ENCODE measurements at regions not wholly inside any gene's neighbourhood (a gene's known extent, or its start where the extent isn't known, plus 50 kb on each side); places are given as distances from the start of the nearest gene placed in this dataset.
"Not testable (repeated sequence)": the region's sequence is repeated elsewhere in the genome, so short reads cannot be mapped to it uniquely, and the experiment has no call there.

GRCh38 chr16:85204242-85205010 is 92.2 kb upstream of the CIBAR2 start:
- DNase-seq, result no peak

GRCh38 chr16:85205257-85205656 is 93.0 kb upstream of the CIBAR2 start:
- DNase-seq, result not testable (repeated sequence)

- DNase-seq, result no peak
Observed at GRCh38 chr16:85205747-85206471, 93.6 kb upstream of the CIBAR2 start.

- no peak for DNase-seq
Observed at GRCh38 chr16:85206472-85207356, 94.4 kb upstream of the CIBAR2 start.

- DNase-seq, result no peak
Observed at GRCh38 chr16:85207357-85207921, 95.2 kb upstream of the CIBAR2 start.

- no peak for DNase-seq
Observed at GRCh38 chr16:85208181-85208580, 95.9 kb upstream of the CIBAR2 start.

- DNase-seq, result no peak
Observed at GRCh38 chr16:85208643-85209520, 96.6 kb upstream of the CIBAR2 start.

- no peak for DNase-seq
Observed at GRCh38 chr16:85209526-85210121, 97.4 kb upstream of the CIBAR2 start.

- DNase-seq, result no peak
Observed at GRCh38 chr16:85210423-85211169, 98.3 kb upstream of the CIBAR2 start.

- no peak for DNase-seq
Observed at GRCh38 chr16:85211271-85211801, 99.1 kb upstream of the CIBAR2 start.

- DNase-seq, result no peak
Observed at GRCh38 chr16:85213926-85214675, 101.8 kb upstream of the CIBAR2 start.

- no peak for DNase-seq
Observed at GRCh38 chr16:85215478-85216118, 103.3 kb upstream of the CIBAR2 start.

- no peak for DNase-seq
Observed at GRCh38 chr16:85216522-85217375, 104.5 kb upstream of the CIBAR2 start.

- DNase-seq, result no peak
Observed at GRCh38 chr16:85220125-85220839, 108.0 kb upstream of the CIBAR2 start.

GRCh38 chr16:85220964-85221731 is 108.9 kb upstream of the CIBAR2 start:
- DNase-seq, result no peak

GRCh38 chr16:85221771-85222154 is 109.5 kb upstream of the CIBAR2 start:
- no peak for DNase-seq

Data from GOT3 (cell line).